NT2/D1 (cell line): ENCODE measurements at regions not wholly inside any gene's neighbourhood (a gene's known extent, or its start where the extent isn't known, plus 50 kb on each side); places are given as distances from the start of the nearest gene placed in this dataset.

Source experiments
- YY1 ChIP-seq: IDR thresholded peaks from 2 replicates; pipeline ENCODE4 v1.6.1; 2011; ENCODE audit not compliant: insufficient read length, insufficient read depth
- ZNF274 ChIP-seq: IDR thresholded peaks from 2 replicates; pipeline ENCODE4 v1.6.1; 2011; ENCODE audit warnings: mild to moderate bottlenecking, low read depth, low read length

DNA sequence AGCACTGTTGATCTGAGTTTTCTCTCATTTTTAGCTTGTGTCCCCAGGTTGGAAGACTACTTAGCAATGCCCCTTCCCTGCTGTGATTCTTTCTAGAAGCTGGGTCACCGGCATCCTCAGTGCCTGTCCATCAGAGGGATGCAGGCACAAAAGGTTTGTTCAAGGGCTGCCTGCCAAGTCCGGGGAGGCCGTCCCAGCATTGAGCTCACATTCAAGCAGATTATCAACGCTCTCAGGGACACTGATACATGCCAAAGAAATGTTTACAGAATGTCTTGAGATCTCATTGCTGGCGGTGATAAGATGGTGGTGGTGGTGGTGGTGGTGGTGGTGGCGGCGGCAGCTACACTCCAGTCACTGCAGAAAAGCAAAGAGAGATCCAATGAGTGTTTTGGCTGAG is 79.6 kb upstream of the VCX3A start:
- no peak for TF ChIP-seq YY1
- no peak for TF ChIP-seq ZNF274
